ENCODE measurements at regions not wholly inside any gene's neighbourhood (a gene's known extent, or its start where the extent isn't known, plus 50 kb on each side); places are given as distances from the start of the nearest gene placed in this dataset.

DNA sequence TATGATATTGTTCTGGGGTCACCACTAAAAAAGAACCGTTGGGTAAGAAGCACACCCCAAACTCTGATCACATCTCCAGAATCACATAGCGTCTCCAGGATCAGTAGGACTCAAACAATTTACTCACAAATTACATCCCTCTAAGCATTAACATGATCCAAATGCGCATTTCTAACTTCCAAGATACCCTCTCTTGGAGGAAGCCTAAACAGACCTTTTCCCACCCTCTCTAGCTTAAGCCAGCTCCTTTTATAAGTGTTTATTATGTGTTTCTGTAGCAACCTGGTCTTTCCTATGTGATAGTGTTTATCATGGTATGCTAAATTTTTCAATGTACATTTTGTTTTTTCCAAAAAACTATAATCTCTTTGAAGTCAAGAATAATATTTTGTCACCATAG lies 1846.5 kb downstream of the OLFM4 start:
- H3K36me3 Mint-ChIP-seq (ENCODE audit: low read depth), result no peaks in the 10 kb centered on the region
- intact Hi-C loops (cut with DNase I, micrococcal nuclease), result no loop called here
- peaks cover 7% of the 10 kb centered on the region for H3K9me3 Mint-ChIP-seq (ENCODE audit: low read depth)

DNA sequence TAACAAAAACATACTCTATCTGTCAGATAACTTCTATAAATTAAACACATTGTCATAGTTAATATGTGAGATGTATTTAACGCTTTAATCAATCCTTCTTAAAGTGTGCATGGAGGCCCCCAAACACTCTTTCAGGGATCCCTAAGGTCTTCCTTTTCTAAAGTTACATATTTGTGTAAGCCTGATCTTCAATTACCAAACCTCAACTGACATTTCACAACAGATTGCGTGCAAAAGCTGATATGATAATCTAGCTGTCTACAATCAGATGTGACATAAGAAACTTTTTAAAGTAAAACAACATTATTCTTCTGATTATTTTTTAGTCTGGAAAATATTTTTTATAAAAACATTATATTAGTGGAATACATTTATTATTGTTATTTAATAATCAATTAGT lies 1850.4 kb downstream of the OLFM4 start:
- Mint-ChIP-seq H3K27ac (no peak overlapping the region), H3K4me3 (no peak overlapping the region), H3K4me1 (no peaks in the 10 kb centered on the region), H3K9me3 (ENCODE audit: low read depth) (peaks cover 7% of the 10 kb centered on the region), H3K27me3 (no peaks in the 10 kb centered on the region), H3K36me3 (ENCODE audit: low read depth) (no peaks in the 10 kb centered on the region)
- no peak for DNase-seq
- ChIA-PET CTCF (no interaction called here), POLR2A (no interaction called here)
- intact Hi-C loops (cut with DNase I, micrococcal nuclease), result no loop called here
- no peak for ATAC-seq

More for the DNA sequence above, 1846.5 kb downstream of the OLFM4 start:
- ChIA-PET POLR2A (no interaction called here), CTCF (no interaction called here)
- no peak overlapping the region for H3K4me3 Mint-ChIP-seq
- no peak overlapping the region for H3K27ac Mint-ChIP-seq
- H3K4me1 Mint-ChIP-seq, result no peaks in the 10 kb centered on the region
- no peaks in the 10 kb centered on the region for H3K27me3 Mint-ChIP-seq
- DNase-seq, result no peak
- no peak for ATAC-seq

DNA sequence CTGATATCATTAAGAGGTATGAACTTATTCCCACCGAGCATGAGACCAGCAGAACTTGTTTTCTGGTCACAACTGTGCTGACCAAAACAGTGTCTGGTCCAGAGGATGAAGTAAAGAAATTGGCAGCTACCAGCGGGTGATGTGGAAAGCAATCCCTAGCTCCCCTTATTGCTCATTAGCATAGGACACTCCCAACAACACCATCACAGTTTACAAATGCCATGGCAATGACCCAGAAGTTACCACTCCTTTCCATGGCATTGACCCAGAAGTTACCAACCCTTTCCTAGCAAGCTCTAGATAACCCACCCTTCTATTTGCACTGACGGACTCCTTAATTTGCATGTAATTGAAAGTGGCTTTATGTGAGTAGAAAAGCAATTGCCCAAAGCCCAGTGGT lies 1856.1 kb downstream of the OLFM4 start:
- Mint-ChIP-seq H3K9me3 (ENCODE audit: low read depth) (peaks cover 2% of the 10 kb centered on the region), H3K27ac (no peak overlapping the region), H3K4me3 (no peak overlapping the region), H3K36me3 (ENCODE audit: low read depth) (no peaks in the 10 kb centered on the region), H3K4me1 (no peaks in the 10 kb centered on the region), H3K27me3 (no peaks in the 10 kb centered on the region)
- ChIA-PET CTCF (no interaction called here), POLR2A (no interaction called here)
- ATAC-seq, result no peak
- intact Hi-C loops (cut with DNase I, micrococcal nuclease), result no loop called here
- no peak for DNase-seq

DNA sequence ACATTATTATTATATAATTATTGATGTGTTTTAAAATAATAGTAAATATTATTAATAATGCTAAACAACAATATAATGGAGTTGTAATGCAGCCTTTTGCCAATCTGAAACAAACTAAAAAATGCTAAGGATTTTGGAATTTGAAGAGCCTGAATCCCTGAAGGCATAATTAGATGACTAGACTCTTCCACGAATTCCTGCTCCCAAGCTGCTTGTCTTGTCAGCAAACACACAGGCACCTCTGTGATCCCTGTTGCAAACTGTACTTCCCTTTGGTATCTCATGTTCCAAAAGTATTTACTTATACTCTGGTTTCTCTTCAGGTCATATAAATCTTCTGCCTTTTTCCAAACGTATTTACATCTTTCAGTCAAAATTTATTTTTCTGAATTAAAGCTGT lies 1862.4 kb downstream of the OLFM4 start:
- Mint-ChIP-seq H3K36me3 (ENCODE audit: low read depth) (no peaks in the 10 kb centered on the region), H3K9me3 (ENCODE audit: low read depth) (peaks cover 15% of the 10 kb centered on the region), H3K27ac (no peak overlapping the region), H3K4me1 (no peaks in the 10 kb centered on the region), H3K27me3 (no peaks in the 10 kb centered on the region), H3K4me3 (no peak overlapping the region)
- ATAC-seq, result no peak
- ChIA-PET POLR2A (no interaction called here), CTCF (interaction anchor here (0.6 kb wide), 1 partner anchor 164 kb away, joined by 4 read pairs; no protein-coding TSS in a partner anchor)
- DNase-seq, result no peak
- intact Hi-C loops (cut with DNase I, micrococcal nuclease), result no loop called here

- ATAC-seq (no peak), DNase-seq (no peak)
- no peak overlapping the region for H3K27ac Mint-ChIP-seq
- no peak overlapping the region for H3K4me3 Mint-ChIP-seq
- no peaks in the 10 kb centered on the region for H3K36me3 Mint-ChIP-seq (ENCODE audit: low read depth)
- H3K27me3 Mint-ChIP-seq, result no peaks in the 10 kb centered on the region
- intact Hi-C loops (cut with DNase I, micrococcal nuclease), result no loop called here
- H3K9me3 Mint-ChIP-seq (ENCODE audit: low read depth), result peaks cover 5% of the 10 kb centered on the region
- ChIA-PET CTCF (no interaction called here), POLR2A (no interaction called here)
- H3K4me1 Mint-ChIP-seq, result no peaks in the 10 kb centered on the region
Observed at GRCh38 chr13:54901316-54901715, 1872.7 kb downstream of the OLFM4 start.

DNA sequence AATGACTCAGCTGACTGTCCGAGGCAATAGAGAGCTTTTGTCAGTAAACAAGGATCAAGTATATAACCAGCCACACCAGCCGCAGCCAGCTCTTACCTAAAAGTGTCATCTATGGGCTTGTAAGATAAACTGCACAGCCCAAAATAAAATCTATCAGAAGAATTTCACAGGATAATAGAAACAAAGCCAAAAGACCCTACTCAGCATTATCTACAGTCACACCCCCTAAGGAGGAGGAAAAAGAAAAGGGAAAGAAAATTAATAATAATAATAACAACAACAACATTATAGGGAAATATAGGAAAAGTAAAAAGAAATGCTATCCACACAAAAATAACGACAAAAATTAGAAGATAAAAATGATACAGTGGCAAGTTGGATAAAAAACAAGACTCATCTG lies 1883.8 kb downstream of the OLFM4 start:
- Mint-ChIP-seq H3K4me1 (no peaks in the 10 kb centered on the region), H3K4me3 (no peak overlapping the region), H3K9me3 (ENCODE audit: low read depth) (peaks cover 12% of the 10 kb centered on the region), H3K27me3 (no peaks in the 10 kb centered on the region), H3K36me3 (ENCODE audit: low read depth) (no peaks in the 10 kb centered on the region), H3K27ac (no peak overlapping the region)
- POLR2A ChIA-PET, result no interaction called here
- intact Hi-C loops (cut with DNase I, micrococcal nuclease), result no loop called here
- CTCF ChIA-PET, result no interaction called here
- DNase-seq (no peak), ATAC-seq (no peak)

GRCh38 chr13:54913668-54914067 lies 1885.1 kb downstream of the OLFM4 start:
- Mint-ChIP-seq H3K27ac (no peak overlapping the region), H3K9me3 (ENCODE audit: low read depth) (peaks cover 12% of the 10 kb centered on the region), H3K4me3 (no peak overlapping the region), H3K36me3 (ENCODE audit: low read depth) (no peaks in the 10 kb centered on the region), H3K4me1 (no peaks in the 10 kb centered on the region), H3K27me3 (no peaks in the 10 kb centered on the region)
- DNase-seq, result no peak
- POLR2A ChIA-PET, result no interaction called here
- ATAC-seq, result no peak
- CTCF ChIA-PET, result no interaction called here
- intact Hi-C loops (cut with DNase I, micrococcal nuclease), result no loop called here

DNA sequence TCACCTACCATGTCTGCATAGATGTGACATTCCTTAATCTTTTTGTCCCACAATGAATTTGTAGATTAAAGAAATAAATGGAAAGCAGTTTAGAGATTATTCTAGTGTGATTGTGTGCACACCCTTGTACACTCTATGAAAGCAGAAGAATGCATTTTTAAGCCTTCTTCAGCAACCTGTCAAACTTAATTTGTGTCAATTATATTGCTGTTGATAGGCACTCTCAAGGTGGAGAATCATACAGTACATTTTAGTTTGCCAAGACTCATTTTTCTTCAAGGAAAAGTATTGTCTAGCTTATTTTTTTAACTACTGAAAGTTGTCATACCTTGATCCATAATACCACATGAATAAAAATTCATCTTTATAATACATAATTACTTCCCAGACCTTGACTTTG lies 1898.9 kb downstream of the OLFM4 start:
- DNase-seq (no peak), ATAC-seq (no peak)
- H3K9me3 Mint-ChIP-seq (ENCODE audit: low read depth), result peaks cover 4% of the 10 kb centered on the region
- H3K27me3 Mint-ChIP-seq, result no peaks in the 10 kb centered on the region
- ChIA-PET POLR2A (no interaction called here), CTCF (no interaction called here)
- no peak overlapping the region for H3K27ac Mint-ChIP-seq
- no peaks in the 10 kb centered on the region for H3K36me3 Mint-ChIP-seq (ENCODE audit: low read depth)
- H3K4me1 Mint-ChIP-seq, result no peaks in the 10 kb centered on the region
- no peak overlapping the region for H3K4me3 Mint-ChIP-seq
- intact Hi-C loops (cut with DNase I, micrococcal nuclease), result no loop called here

DNA sequence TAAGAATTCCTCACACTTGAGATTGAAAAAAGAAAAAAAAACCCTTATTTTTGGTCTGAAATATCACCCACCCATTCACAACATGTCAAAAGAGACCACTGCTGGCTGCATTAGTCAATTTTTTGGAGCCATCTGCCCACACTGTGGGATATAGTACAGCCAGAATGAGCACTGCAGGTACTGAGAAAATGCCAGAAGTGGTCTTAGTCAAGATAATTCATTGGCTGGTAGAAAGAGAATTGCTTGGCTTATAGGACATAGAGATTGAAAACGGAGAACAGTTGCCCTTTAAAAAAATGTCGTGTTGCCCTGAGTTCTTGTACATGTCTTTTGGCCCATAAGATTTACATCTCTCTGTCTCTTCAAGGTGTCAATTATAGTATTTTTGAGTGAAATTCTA lies 1899.5 kb downstream of the OLFM4 start:
- H3K36me3 Mint-ChIP-seq (ENCODE audit: low read depth), result no peaks in the 10 kb centered on the region
- H3K4me3 Mint-ChIP-seq, result no peak overlapping the region
- CTCF ChIA-PET, result no interaction called here
- DNase-seq (no peak), ATAC-seq (no peak)
- POLR2A ChIA-PET, result no interaction called here
- H3K27ac Mint-ChIP-seq, result no peak overlapping the region
- no peaks in the 10 kb centered on the region for H3K27me3 Mint-ChIP-seq
- peaks cover 4% of the 10 kb centered on the region for H3K9me3 Mint-ChIP-seq (ENCODE audit: low read depth)
- no peaks in the 10 kb centered on the region for H3K4me1 Mint-ChIP-seq
- intact Hi-C loops (cut with DNase I, micrococcal nuclease), result no loop called here

GRCh38 chr13:54934121-54934520 lies 1905.5 kb downstream of the OLFM4 start:
- ChIA-PET POLR2A (no interaction called here), CTCF (no interaction called here)
- DNase-seq (no peak), ATAC-seq (no peak)
- Mint-ChIP-seq H3K4me3 (no peak overlapping the region), H3K27me3 (no peaks in the 10 kb centered on the region), H3K36me3 (ENCODE audit: low read depth) (no peaks in the 10 kb centered on the region), H3K4me1 (no peaks in the 10 kb centered on the region), H3K27ac (no peak overlapping the region), H3K9me3 (ENCODE audit: low read depth) (peaks cover 5% of the 10 kb centered on the region)
- intact Hi-C loops (cut with DNase I, micrococcal nuclease), result no loop called here

GRCh38 chr13:54945973-54946372 lies 1917.4 kb downstream of the OLFM4 start:
- no peak overlapping the region for H3K27ac Mint-ChIP-seq
- ATAC-seq (no peak), DNase-seq (no peak)
- no peaks in the 10 kb centered on the region for H3K27me3 Mint-ChIP-seq
- no peak overlapping the region for H3K4me3 Mint-ChIP-seq
- peaks cover 16% of the 10 kb centered on the region for H3K9me3 Mint-ChIP-seq (ENCODE audit: low read depth)
- ChIA-PET POLR2A (no interaction called here), CTCF (interaction anchor here (0.9 kb wide), 1 partner anchor 43 kb away, joined by 3 read pairs; no protein-coding TSS in a partner anchor)
- no peaks in the 10 kb centered on the region for H3K4me1 Mint-ChIP-seq
- no peaks in the 10 kb centered on the region for H3K36me3 Mint-ChIP-seq (ENCODE audit: low read depth)
- intact Hi-C loops (cut with DNase I, micrococcal nuclease), result no loop called here

GRCh38 chr13:54949735-54950134 lies 1921.1 kb downstream of the OLFM4 start:
- CTCF ChIA-PET, result no interaction called here
- ATAC-seq (no peak), DNase-seq (no peak)
- no peaks in the 10 kb centered on the region for H3K27me3 Mint-ChIP-seq
- H3K27ac Mint-ChIP-seq, result no peak overlapping the region
- H3K9me3 Mint-ChIP-seq (ENCODE audit: low read depth), result peaks cover 13% of the 10 kb centered on the region
- no peaks in the 10 kb centered on the region for H3K36me3 Mint-ChIP-seq (ENCODE audit: low read depth)
- POLR2A ChIA-PET, result no interaction called here
- intact Hi-C loops (cut with DNase I, micrococcal nuclease), result no loop called here
- H3K4me3 Mint-ChIP-seq, result no peak overlapping the region
- H3K4me1 Mint-ChIP-seq, result no peaks in the 10 kb centered on the region

DNA sequence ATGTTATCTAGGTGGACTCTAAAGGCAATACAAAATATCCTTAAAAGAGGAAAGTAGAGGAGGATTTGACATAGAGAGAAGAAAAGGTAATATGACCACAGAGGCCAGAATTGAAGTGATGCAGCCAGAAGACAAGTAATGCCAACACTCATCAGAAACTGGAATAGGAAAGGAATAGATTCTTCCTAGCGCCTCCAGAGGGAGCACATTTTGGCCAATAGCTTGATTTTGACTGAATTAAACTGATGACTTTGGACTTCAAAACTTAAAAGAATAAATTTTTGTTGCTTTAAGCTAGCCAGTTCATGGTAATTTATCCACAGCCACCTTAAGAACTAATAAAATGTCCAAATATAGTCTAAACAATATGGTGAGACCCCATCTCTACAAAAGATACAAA lies 1921.9 kb downstream of the OLFM4 start:
- DNase-seq, result no peak
- H3K9me3 Mint-ChIP-seq (ENCODE audit: low read depth), result peaks cover 12% of the 10 kb centered on the region
- intact Hi-C loops (cut with DNase I, micrococcal nuclease), result no loop called here
- H3K27ac Mint-ChIP-seq, result no peak overlapping the region
- ATAC-seq, result no peak
- no peak overlapping the region for H3K4me3 Mint-ChIP-seq
- no peaks in the 10 kb centered on the region for H3K36me3 Mint-ChIP-seq (ENCODE audit: low read depth)
- no peaks in the 10 kb centered on the region for H3K4me1 Mint-ChIP-seq
- H3K27me3 Mint-ChIP-seq, result no peaks in the 10 kb centered on the region
- ChIA-PET POLR2A (no interaction called here), CTCF (no interaction called here)
